Neural cell (in vitro differentiated cells): ENCODE measurements at regions not wholly inside any gene's neighbourhood (a gene's known extent, or its start where the extent isn't known, plus 50 kb on each side); places are given as distances from the start of the nearest gene placed in this dataset.

Source experiments
- H2AFZ ChIP-seq: fragments of 200-600, 300-800 bp; sonication (generic), shearing (Covaris generic); 2 replicates; pipeline ENCODE4 v1.6.0; 2014; ENCODE audit warnings: low read depth, mild to moderate bottlenecking, antibody characterized with exemption, low read length, moderate library complexity
- H3F3A ChIP-seq: fragments of 200-600 bp; shearing (Covaris generic); 2 replicates; pipeline ENCODE4 v1.6.1; 2016; ENCODE audit warnings: mild to moderate bottlenecking, moderate library complexity, mixed read lengths, antibody characterized with exemption, low read length; ENCODE audit not compliant: insufficient read depth, poor library complexity, severe bottlenecking
- H3K27ac ChIP-seq: fragments of 200-600, 300-800 bp; sonication (generic), shearing (Covaris generic); 2 replicates; pipeline ENCODE4 v1.5.1; 2014; ENCODE audit warnings: mild to moderate bottlenecking, low read length, moderate library complexity
- H3K27me3 ChIP-seq: fragments of 300-800, 200-600 bp; sonication (generic), shearing (Covaris generic); 2 replicates; pipeline ENCODE4 v1.6.0; 2014; ENCODE audit warnings: mild to moderate bottlenecking, low read depth, low read length, moderate library complexity; ENCODE audit not compliant: insufficient read depth
- H3K36me3 ChIP-seq: fragments of 300-800, 200-600 bp; sonication (generic), shearing (Covaris generic); 2 replicates; pipeline ENCODE4 v1.5.1; 2014; ENCODE audit warnings: mild to moderate bottlenecking, antibody characterized with exemption, low read length, moderate library complexity; ENCODE audit not compliant: insufficient read depth
- H3K4me2 ChIP-seq: fragments of 300-800, 200-600 bp; sonication (generic), shearing (Covaris generic); 2 replicates; pipeline ENCODE4 v1.6.0; 2014; ENCODE audit warnings: mild to moderate bottlenecking, low read length
- H3K4me3 ChIP-seq: fragments of 300-800, 200-600 bp; sonication (generic), shearing (Covaris generic); 2 replicates; pipeline ENCODE4 v1.5.1; 2014; ENCODE audit warnings: mild to moderate bottlenecking, low read length, moderate library complexity
- H3K79me2 ChIP-seq: fragments of 200-600 bp; shearing (Covaris generic); replicated peaks from 2 replicates; pipeline ENCODE4 v1.6.0; 2014; ENCODE audit warnings: mild to moderate bottlenecking, low read length, moderate library complexity; ENCODE audit not compliant: insufficient read depth
- H3K9ac ChIP-seq: fragments of 300-800, 200-600 bp; sonication (generic), shearing (Covaris generic); 2 replicates; pipeline ENCODE4 v1.6.1; 2016; ENCODE audit warnings: mild to moderate bottlenecking, low read length, mixed read lengths
- H3K9me2 ChIP-seq: fragments of 200-600 bp; shearing (Covaris generic); 2 replicates; pipeline ENCODE4 v1.6.1; 2016; ENCODE audit warnings: mild to moderate bottlenecking, low read length, mixed read lengths; ENCODE audit not compliant: insufficient read depth
- H3K9me3 ChIP-seq: fragments of 200-600, 300-800 bp; sonication (generic), shearing (Covaris generic); 2 replicates; pipeline ENCODE4 v1.6.1; 2016; ENCODE audit warnings: mild to moderate bottlenecking, mixed run types, low read length, moderate library complexity, mixed read lengths
- H4K20me1 ChIP-seq: fragments of 200-600 bp; shearing (Covaris generic); 2 replicates; pipeline ENCODE4 v1.6.1; 2016; ENCODE audit warnings: mild to moderate bottlenecking, mixed run types; ENCODE audit not compliant: insufficient read depth
- EP300 ChIP-seq: fragments of 450-650 bp; conservative IDR thresholded peaks from 2 replicates; pipeline ENCODE4 v1.6.1; 2014; ENCODE audit warnings: antibody characterized with exemption, mild to moderate bottlenecking, moderate library complexity; ENCODE audit not compliant: poor library complexity, severe bottlenecking
- EZH2 ChIP-seq: fragments of 200-600, 300-800 bp; shearing (Covaris generic), sonication (generic); IDR thresholded peaks from 2 replicates; pipeline ENCODE4 v1.6.1; 2014; ENCODE audit warnings: antibody characterized with exemption, low read length, borderline replicate concordance, mild to moderate bottlenecking; ENCODE audit not compliant: insufficient read depth, poor library complexity, severe bottlenecking
- MXI1 ChIP-seq: fragments of 450-650 bp; conservative IDR thresholded peaks from 2 replicates; pipeline ENCODE4 v1.6.1; 2014; ENCODE audit warnings: antibody characterized with exemption, mild to moderate bottlenecking; ENCODE audit not compliant: poor library complexity, severe bottlenecking
- POLR2AphosphoS5 ChIP-seq: IDR thresholded peaks from 2 replicates; pipeline ENCODE4 v1.6.1; 2012
- RAD21 ChIP-seq: fragments of 450-650 bp; conservative IDR thresholded peaks from 2 replicates; pipeline ENCODE4 v1.6.1; 2014; ENCODE audit warnings: antibody characterized with exemption, mild to moderate bottlenecking, moderate library complexity
- SMC3 ChIP-seq: fragments of 450-650 bp; conservative IDR thresholded peaks from 2 replicates; pipeline ENCODE4 v1.6.1; 2014; ENCODE audit warnings: antibody characterized with exemption, mild to moderate bottlenecking, moderate library complexity; ENCODE audit not compliant: poor library complexity
- TAF1 ChIP-seq: IDR thresholded peaks from 2 replicates; pipeline ENCODE4 v1.6.1; 2012; ENCODE audit warnings: low read depth
- TF ChIP-seq, protein P1 (sequence below): IDR thresholded peaks from 2 replicates; pipeline ENCODE4 v1.6.1; 2012; ENCODE audit warnings: borderline replicate concordance
- TF ChIP-seq, protein P2 (sequence below): fragments of 450-650 bp; IDR thresholded peaks from 2 replicates; pipeline ENCODE4 v1.5.1; 2014; ENCODE audit warnings: antibody characterized with exemption, mild to moderate bottlenecking, moderate library complexity; ENCODE audit not compliant: poor library complexity, severe bottlenecking

DNA sequence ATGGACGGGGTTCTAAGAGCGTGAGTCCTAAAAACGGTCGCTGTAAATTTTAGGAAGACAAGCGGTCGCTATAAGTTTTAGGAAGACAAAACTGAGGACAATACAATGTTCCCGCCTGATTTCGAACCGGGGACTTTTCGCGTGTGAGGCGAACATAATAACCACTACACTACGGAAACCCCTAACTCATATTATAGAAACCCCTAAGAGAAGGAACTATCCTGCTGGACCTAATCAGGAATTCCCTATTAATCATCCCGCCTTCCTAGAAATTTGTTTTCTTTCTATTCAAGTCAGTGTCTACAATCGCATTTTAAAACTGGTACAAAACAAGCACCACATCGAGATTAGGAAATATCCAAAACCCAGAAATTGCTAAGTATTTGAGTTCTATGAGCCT lies 183.8 kb downstream of the OR2B2 start:
- no peaks in the 10 kb centered on the region for H3K9me2 ChIP-seq
- no peak overlapping the region for H2AFZ ChIP-seq
- no peak overlapping the region for H3K4me3 ChIP-seq
- H3K4me2 ChIP-seq, result no peak overlapping the region
- TF ChIP-seq SMC3 (no peak), EZH2 (no peak), MXI1 (no peak)
- TF ChIP-seq, protein P1, sequence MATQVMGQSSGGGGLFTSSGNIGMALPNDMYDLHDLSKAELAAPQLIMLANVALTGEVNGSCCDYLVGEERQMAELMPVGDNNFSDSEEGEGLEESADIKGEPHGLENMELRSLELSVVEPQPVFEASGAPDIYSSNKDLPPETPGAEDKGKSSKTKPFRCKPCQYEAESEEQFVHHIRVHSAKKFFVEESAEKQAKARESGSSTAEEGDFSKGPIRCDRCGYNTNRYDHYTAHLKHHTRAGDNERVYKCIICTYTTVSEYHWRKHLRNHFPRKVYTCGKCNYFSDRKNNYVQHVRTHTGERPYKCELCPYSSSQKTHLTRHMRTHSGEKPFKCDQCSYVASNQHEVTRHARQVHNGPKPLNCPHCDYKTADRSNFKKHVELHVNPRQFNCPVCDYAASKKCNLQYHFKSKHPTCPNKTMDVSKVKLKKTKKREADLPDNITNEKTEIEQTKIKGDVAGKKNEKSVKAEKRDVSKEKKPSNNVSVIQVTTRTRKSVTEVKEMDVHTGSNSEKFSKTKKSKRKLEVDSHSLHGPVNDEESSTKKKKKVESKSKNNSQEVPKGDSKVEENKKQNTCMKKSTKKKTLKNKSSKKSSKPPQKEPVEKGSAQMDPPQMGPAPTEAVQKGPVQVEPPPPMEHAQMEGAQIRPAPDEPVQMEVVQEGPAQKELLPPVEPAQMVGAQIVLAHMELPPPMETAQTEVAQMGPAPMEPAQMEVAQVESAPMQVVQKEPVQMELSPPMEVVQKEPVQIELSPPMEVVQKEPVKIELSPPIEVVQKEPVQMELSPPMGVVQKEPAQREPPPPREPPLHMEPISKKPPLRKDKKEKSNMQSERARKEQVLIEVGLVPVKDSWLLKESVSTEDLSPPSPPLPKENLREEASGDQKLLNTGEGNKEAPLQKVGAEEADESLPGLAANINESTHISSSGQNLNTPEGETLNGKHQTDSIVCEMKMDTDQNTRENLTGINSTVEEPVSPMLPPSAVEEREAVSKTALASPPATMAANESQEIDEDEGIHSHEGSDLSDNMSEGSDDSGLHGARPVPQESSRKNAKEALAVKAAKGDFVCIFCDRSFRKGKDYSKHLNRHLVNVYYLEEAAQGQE, result no peak
- no peaks in the 10 kb centered on the region for H3K36me3 ChIP-seq
- H3K9me3 ChIP-seq, result no peaks in the 10 kb centered on the region
- no peaks in the 10 kb centered on the region for H4K20me1 ChIP-seq
- no peaks in the 10 kb centered on the region for H3K27me3 ChIP-seq
- no peaks in the 10 kb centered on the region for H3F3A ChIP-seq
- no peaks in the 10 kb centered on the region for H3K79me2 ChIP-seq
- no peak overlapping the region for H3K27ac ChIP-seq
- H3K9ac ChIP-seq, result no peak overlapping the region

DNA sequence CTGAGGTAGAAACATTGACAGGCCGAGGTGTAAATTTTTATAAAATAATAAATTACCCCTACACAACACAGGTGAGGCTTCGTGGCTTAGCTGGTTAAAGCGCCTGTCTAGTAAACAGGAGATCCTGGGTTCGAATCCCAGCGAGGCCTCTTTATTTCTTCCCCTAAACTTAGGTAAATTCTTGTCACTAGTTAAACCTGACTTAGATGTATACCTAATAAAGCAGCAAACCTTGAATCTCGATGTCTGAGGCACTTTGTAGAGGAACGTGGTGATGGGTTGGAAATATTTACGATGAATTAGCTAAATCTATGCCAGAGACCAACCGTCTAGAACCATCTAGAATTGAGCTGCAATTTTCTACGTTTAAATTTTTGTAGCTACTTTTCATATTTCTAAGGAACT lies 185.6 kb downstream of the OR2B2 start:
- H3K27me3 ChIP-seq, result no peaks in the 10 kb centered on the region
- no peak for TF ChIP-seq EP300
- TF ChIP-seq POLR2AphosphoS5, result no peak

DNA sequence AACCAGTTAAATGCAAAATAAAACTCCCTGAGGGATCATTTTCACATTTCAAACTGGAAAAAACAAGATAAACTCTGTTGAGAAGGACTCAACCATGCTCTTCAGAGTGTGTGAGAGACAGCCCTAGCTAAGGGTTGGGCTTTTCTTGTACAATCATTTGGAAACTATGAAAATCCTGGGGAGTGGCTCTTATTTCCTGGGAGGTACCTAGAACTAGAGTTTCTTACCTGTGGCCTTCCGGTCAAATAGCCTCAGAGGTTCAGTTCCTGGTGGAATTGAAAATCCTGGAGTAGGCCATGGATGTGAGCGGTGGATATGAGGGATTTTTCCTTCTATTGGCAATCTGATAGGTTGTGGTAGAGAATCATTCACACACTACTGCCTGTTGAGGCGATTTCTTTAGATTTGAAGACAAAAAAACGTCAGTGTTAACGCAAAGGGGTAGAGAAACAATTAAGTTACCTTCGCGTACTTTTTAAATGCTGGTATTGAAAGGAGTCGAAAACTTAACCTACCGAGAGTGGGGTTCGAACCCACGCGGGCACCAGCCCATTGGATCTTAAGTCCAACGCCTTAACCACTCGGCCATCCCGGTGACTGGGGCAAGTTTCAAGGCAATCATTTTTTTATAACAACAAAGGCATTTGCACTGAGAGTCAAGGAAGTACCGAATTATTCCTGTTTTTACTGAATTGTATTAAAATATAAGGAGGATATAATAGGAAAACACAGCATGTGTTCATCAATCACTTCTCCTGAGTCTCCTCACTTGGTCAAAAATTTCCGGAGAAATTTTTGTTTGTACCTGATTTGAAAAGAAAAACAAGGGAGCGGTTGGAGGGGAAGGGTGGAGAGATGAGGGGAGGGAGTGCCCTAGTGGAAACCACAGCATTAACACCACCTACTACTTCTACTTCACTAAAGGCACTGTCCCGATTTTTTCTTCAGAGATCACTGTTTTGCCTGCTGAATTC lies 191.3 kb downstream of the OR2B2 start:
- Histone ChIP-seq H3K9me3 (no peaks in the 10 kb centered on the region), H4K20me1 (no peaks in the 10 kb centered on the region), H3K27ac (no peak overlapping the region), H3K4me2 (no peak overlapping the region), H3K79me2 (no peaks in the 10 kb centered on the region), H3K4me3 (no peak overlapping the region), H2AFZ (no peak overlapping the region), H3K9me2 (no peaks in the 10 kb centered on the region), H3K27me3 (no peaks in the 10 kb centered on the region), H3F3A (no peaks in the 10 kb centered on the region), H3K36me3 (no peaks in the 10 kb centered on the region), H3K9ac (no peak overlapping the region)
- TF ChIP-seq EP300 (no peak), RAD21 (no peak), SMC3 (no peak), TAF1 (no peak), POLR2AphosphoS5 (no peak), MXI1 (no peak), EZH2 (no peak)
- TF ChIP-seq, protein P1, result no peak
- TF ChIP-seq, protein P2, sequence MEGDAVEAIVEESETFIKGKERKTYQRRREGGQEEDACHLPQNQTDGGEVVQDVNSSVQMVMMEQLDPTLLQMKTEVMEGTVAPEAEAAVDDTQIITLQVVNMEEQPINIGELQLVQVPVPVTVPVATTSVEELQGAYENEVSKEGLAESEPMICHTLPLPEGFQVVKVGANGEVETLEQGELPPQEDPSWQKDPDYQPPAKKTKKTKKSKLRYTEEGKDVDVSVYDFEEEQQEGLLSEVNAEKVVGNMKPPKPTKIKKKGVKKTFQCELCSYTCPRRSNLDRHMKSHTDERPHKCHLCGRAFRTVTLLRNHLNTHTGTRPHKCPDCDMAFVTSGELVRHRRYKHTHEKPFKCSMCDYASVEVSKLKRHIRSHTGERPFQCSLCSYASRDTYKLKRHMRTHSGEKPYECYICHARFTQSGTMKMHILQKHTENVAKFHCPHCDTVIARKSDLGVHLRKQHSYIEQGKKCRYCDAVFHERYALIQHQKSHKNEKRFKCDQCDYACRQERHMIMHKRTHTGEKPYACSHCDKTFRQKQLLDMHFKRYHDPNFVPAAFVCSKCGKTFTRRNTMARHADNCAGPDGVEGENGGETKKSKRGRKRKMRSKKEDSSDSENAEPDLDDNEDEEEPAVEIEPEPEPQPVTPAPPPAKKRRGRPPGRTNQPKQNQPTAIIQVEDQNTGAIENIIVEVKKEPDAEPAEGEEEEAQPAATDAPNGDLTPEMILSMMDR, result no peak

More for the DNA sequence above, 185.6 kb downstream of the OR2B2 start:
- H3K4me3 ChIP-seq, result no peak overlapping the region
- no peak overlapping the region for H3K9ac ChIP-seq
- no peak overlapping the region for H3K4me2 ChIP-seq
- no peaks in the 10 kb centered on the region for H3K9me3 ChIP-seq
- H4K20me1 ChIP-seq, result no peaks in the 10 kb centered on the region
- no peak overlapping the region for H3K27ac ChIP-seq
- no peaks in the 10 kb centered on the region for H3F3A ChIP-seq
- no peaks in the 10 kb centered on the region for H3K79me2 ChIP-seq
- H3K9me2 ChIP-seq, result no peaks in the 10 kb centered on the region
- H2AFZ ChIP-seq, result no peak overlapping the region
- H3K36me3 ChIP-seq, result no peaks in the 10 kb centered on the region
